Calu3 (cell line): ENCODE measurements at regions not wholly inside any gene's neighbourhood (a gene's known extent, or its start where the extent isn't known, plus 50 kb on each side); places are given as distances from the start of the nearest gene placed in this dataset.
"Not testable (repeated sequence)": the region's sequence is repeated elsewhere in the genome, so short reads cannot be mapped to it uniquely, and the experiment has no call there.

Experiments used
- BruUV-seq: library from RNA; stranded (reverse); fragments of 400-500 nt; replicated peaks from 2 replicates; lab custom pipeline; 2021; lab: Mats Ljungman, UMichigan
- CTCF ChIA-PET: fragments of 300-600 bp; sonication (Branson Sonifier 250); formaldehyde crosslinking; loops from one replicate; lab custom pipeline; 2022; ENCODE audit warnings: antibody characterized with exemption; lab: Charles Lee
- DNase-seq: peaks from one replicate; pipeline ENCODE4 v3.0.0; 2022
- H3K27ac Mint-ChIP-seq: one replicate; pipeline ENCODE4 v1.8.0; 2022; ENCODE audit warnings: mixed read lengths; ENCODE audit not compliant: unreplicated experiment
- H3K27me3 Mint-ChIP-seq: one replicate; pipeline ENCODE4 v1.8.0; 2022; ENCODE audit warnings: mixed read lengths; ENCODE audit not compliant: unreplicated experiment
- H3K36me3 Mint-ChIP-seq: one replicate; pipeline ENCODE4 v1.8.0; 2022; ENCODE audit warnings: mild to moderate bottlenecking, moderate library complexity, mixed read lengths; ENCODE audit not compliant: insufficient read depth, unreplicated experiment
- H3K4me1 Mint-ChIP-seq: one replicate; pipeline ENCODE4 v1.8.0; 2022; ENCODE audit warnings: mild to moderate bottlenecking, low read depth, mixed read lengths; ENCODE audit not compliant: unreplicated experiment
- H3K4me3 Mint-ChIP-seq: one replicate; pipeline ENCODE4 v1.8.0; 2022; ENCODE audit warnings: mild to moderate bottlenecking, low read depth, moderate library complexity, mixed read lengths; ENCODE audit not compliant: unreplicated experiment
- H3K9me3 Mint-ChIP-seq: one replicate; pipeline ENCODE4 v1.8.0; 2022; ENCODE audit warnings: low read depth, mixed read lengths; ENCODE audit not compliant: unreplicated experiment
- intact Hi-C: fragments of 100-400 bp; cut with micrococcal nuclease; formaldehyde crosslinking; loops from one replicate; pipeline ENCODE4 v1.10.0; 2022; ENCODE audit not compliant: unreplicated experiment
- TF ChIP-seq, protein P1 (sequence below): fragments of 200-600 bp; IDR thresholded peaks from one replicate; pipeline ENCODE4 v1.8.0; 2022; ENCODE audit warnings: antibody characterized with exemption; ENCODE audit not compliant: unreplicated experiment

GRCh38 chr10:2329082-2329481 lies 591.8 kb upstream of the ADARB2 start:
- H3K27me3 Mint-ChIP-seq, result no peaks in the 10 kb centered on the region
- CTCF ChIA-PET, result no interaction called here
- H3K4me1 Mint-ChIP-seq, result peaks cover 10% of the 10 kb centered on the region
- no peak overlapping the region for H3K27ac Mint-ChIP-seq
- intact Hi-C loops, result no loop called here
- TF ChIP-seq, protein P1, sequence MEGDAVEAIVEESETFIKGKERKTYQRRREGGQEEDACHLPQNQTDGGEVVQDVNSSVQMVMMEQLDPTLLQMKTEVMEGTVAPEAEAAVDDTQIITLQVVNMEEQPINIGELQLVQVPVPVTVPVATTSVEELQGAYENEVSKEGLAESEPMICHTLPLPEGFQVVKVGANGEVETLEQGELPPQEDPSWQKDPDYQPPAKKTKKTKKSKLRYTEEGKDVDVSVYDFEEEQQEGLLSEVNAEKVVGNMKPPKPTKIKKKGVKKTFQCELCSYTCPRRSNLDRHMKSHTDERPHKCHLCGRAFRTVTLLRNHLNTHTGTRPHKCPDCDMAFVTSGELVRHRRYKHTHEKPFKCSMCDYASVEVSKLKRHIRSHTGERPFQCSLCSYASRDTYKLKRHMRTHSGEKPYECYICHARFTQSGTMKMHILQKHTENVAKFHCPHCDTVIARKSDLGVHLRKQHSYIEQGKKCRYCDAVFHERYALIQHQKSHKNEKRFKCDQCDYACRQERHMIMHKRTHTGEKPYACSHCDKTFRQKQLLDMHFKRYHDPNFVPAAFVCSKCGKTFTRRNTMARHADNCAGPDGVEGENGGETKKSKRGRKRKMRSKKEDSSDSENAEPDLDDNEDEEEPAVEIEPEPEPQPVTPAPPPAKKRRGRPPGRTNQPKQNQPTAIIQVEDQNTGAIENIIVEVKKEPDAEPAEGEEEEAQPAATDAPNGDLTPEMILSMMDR, result no peak
- H3K36me3 Mint-ChIP-seq, result no peaks in the 10 kb centered on the region
- H3K4me3 Mint-ChIP-seq, result no peak overlapping the region
- BruUV-seq, result no TSS peak
- peaks cover 3% of the 10 kb centered on the region for H3K9me3 Mint-ChIP-seq
- DNase-seq, result no peak

- TF ChIP-seq, protein P1, result no peak
- BruUV-seq, result no TSS peak
- intact Hi-C loops, result no loop called here
- Mint-ChIP-seq H3K27ac (peak overlapping the region; percentile 90), H3K9me3 (peaks cover 3% of the 10 kb centered on the region), H3K36me3 (no peaks in the 10 kb centered on the region), H3K4me3 (no peak overlapping the region), H3K27me3 (no peaks in the 10 kb centered on the region), H3K4me1 (peaks cover 10% of the 10 kb centered on the region)
- CTCF ChIA-PET, result no interaction called here
- no peak for DNase-seq
These were observed 589.1 kb upstream of the ADARB2 start for GRCh38 chr10:2326411-2326810.

GRCh38 chr10:2315045-2315485 lies 577.7 kb upstream of the ADARB2 start:
- not testable (repeated sequence) for BruUV-seq

DNA sequence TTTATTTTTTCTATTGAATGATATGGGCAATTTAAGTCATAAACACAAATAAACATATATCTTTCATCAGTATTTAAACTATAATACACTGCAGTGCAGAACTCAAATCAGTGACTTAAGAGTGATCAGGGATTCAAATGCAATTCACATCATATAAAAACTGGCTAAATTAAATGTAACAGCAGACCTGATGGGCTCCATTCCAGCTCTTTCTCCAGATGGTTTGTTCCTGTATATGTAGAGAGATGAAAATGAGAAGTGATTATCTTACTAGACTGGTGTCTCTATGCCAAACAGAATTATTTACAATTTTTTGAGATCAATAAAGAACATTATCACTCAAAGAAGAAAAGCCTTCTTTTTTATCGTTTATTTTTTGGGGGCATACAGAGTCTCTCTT lies 568.8 kb upstream of the ADARB2 start:
- Mint-ChIP-seq H3K36me3 (no peaks in the 10 kb centered on the region), H3K4me1 (no peaks in the 10 kb centered on the region), H3K9me3 (peaks cover 16% of the 10 kb centered on the region), H3K27ac (no peak overlapping the region), H3K4me3 (no peak overlapping the region), H3K27me3 (no peaks in the 10 kb centered on the region)
- CTCF ChIA-PET, result no interaction called here
- no TSS peak for BruUV-seq
- TF ChIP-seq, protein P1, result no peak
- intact Hi-C loops, result no loop called here
- DNase-seq, result no peak

More at GRCh38 chr10:2315045-2315485, 577.7 kb upstream of the ADARB2 start:
- CTCF ChIA-PET, result interaction anchor here (0.6 kb wide), 1 partner anchor 254 kb away, joined by 3 read pairs; no protein-coding TSS in a partner anchor
- H3K27ac Mint-ChIP-seq, H3K36me3 Mint-ChIP-seq, H3K27me3 Mint-ChIP-seq, DNase-seq, H3K4me1 Mint-ChIP-seq, H3K9me3 Mint-ChIP-seq, H3K4me3 Mint-ChIP-seq, intact Hi-C loops: not testable (repeated sequence)

- DNase-seq, result no peak
- peaks cover 16% of the 10 kb centered on the region for H3K4me1 Mint-ChIP-seq
- intact Hi-C loops, result no loop called here
- no peaks in the 10 kb centered on the region for H3K27me3 Mint-ChIP-seq
- no TSS peak for BruUV-seq
- CTCF ChIA-PET, result no interaction called here
- H3K27ac Mint-ChIP-seq, result no peak overlapping the region
- TF ChIP-seq, protein P1, result no peak
- H3K9me3 Mint-ChIP-seq, result peaks cover 12% of the 10 kb centered on the region
- no peak overlapping the region for H3K4me3 Mint-ChIP-seq
- H3K36me3 Mint-ChIP-seq, result no peaks in the 10 kb centered on the region
These were observed 565.8 kb upstream of the ADARB2 start for GRCh38 chr10:2303169-2303568.
